Activated T-cell treated with anti-CD3 and anti-CD28 coated beads, Interleukin-2, amount 50 U/mL, for 4 hours (primary cell): ENCODE measurements at regions not wholly inside any gene's neighbourhood (a gene's known extent, or its start where the extent isn't known, plus 50 kb on each side); places are given as distances from the start of the nearest gene placed in this dataset.

Experiments
- ATAC-seq, 2 donors: fragments of 200-7000 bp; cut with Tn5 transposase; one replicate each; pipeline ENCODE4 v1.10.0; 2021
- DNase-seq: peaks from one replicate; pipeline ENCODE4 v3.0.0-alpha.2; 2020
- H3K27me3 Mint-ChIP-seq: one replicate; pipeline ENCODE4 v1.8.0; 2021; ENCODE audit warnings: low read depth, mixed read lengths
- H3K36me3 Mint-ChIP-seq: one replicate; pipeline ENCODE4 v1.8.0; 2022; ENCODE audit warnings: mixed read lengths; ENCODE audit not compliant: insufficient read depth
- H3K4me1 Mint-ChIP-seq: one replicate; pipeline ENCODE4 v1.8.0; 2021; ENCODE audit warnings: low read depth, mixed read lengths
- H3K4me3 Mint-ChIP-seq: one replicate; pipeline ENCODE4 v1.8.0; 2021; ENCODE audit warnings: mild to moderate bottlenecking, moderate library complexity, mixed read lengths
- H3K9me3 Mint-ChIP-seq: one replicate; pipeline ENCODE4 v1.8.0; 2021; ENCODE audit warnings: mixed read lengths

DNA sequence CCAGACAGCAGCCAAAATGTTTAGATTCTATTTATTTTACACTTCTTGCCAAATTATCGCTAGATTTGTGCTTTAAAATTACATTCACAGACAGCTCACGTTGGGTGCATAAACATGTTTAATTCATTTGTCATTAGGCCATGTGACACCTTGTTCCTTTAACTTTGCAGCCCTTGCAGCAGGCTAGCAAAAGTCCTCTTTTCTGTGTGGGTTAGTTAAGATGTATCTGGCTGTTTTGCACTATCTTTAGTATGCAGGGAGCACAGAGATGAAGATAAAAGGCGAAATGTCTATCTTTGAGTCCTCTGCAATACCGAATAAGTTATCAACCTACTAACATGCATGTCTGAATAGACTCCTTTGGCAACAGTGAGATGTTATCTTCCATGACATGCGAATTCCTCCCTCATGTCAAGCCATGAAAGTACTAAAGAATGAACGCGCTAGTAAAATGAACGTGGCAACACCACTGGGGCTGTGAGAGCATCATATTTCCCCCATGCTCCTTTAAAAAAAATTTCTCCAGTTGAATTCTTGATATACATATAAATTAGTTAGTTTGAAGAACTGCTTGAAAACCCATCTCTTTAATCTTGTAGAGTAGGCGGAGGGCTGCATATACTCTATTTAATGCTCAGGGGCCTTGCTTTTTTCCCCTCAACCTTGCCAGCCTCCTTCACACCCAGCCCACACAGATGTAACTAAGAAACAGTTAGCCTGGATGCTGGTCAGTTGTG lies 620.4 kb upstream of the NR2F2 start:
- Mint-ChIP-seq H3K36me3 (no peaks in the 10 kb centered on the region), H3K27me3 (peaks cover 2% of the 10 kb centered on the region), H3K9me3 (no peaks in the 10 kb centered on the region), H3K4me1 (no peaks in the 10 kb centered on the region), H3K4me3 (no peak overlapping the region)
- no peak for DNase-seq
- ATAC-seq = no peak

DNA sequence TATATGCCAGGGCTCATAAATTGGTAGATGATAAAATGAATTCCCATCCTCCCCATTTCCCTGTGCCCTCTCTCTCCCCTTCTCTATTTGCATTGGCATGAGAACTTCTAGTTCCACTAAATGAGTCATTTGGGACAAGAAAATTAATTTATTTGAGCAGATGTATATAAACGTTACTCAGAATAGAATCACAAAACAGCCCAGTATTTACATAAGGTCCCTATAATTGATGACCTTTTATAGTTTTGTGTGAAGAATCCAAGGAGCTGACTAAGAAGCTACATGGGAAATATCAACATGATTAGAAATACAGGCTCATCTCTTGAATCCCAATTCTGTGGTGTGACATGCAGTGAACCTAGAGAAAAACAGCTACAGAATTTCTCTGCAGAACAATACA lies 617.7 kb upstream of the NR2F2 start:
- DNase-seq = no peak
- no peaks in the 10 kb centered on the region for H3K9me3 Mint-ChIP-seq
- no peaks in the 10 kb centered on the region for H3K36me3 Mint-ChIP-seq
- H3K4me1 Mint-ChIP-seq = peaks cover 2% of the 10 kb centered on the region
- H3K4me3 Mint-ChIP-seq = no peak overlapping the region
- no peak for ATAC-seq
- H3K27me3 Mint-ChIP-seq = no peaks in the 10 kb centered on the region

DNA sequence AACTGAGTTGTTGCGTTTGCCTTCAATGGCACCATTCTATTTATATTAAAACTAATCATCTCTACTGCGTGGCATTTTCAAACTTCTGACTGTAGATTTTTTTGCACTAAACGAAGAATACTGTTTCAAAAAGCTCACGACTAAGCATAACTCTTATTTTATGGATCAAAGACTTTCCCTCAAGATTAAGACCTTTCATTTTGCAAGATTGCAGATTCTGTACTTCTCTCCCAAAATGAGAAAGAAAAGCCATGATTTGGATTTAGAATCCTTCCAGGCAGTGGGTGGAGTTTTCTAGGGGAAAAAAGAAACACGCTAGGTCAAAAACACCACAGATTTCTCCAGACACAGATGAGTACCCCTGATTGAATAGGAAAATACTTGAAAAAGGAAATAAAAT lies 617.2 kb upstream of the NR2F2 start:
- Mint-ChIP-seq H3K9me3 (no peaks in the 10 kb centered on the region), H3K4me3 (no peak overlapping the region), H3K27me3 (no peaks in the 10 kb centered on the region), H3K36me3 (no peaks in the 10 kb centered on the region), H3K4me1 (peaks cover 2% of the 10 kb centered on the region)
- DNase-seq (no peak), ATAC-seq (no peak)

DNA sequence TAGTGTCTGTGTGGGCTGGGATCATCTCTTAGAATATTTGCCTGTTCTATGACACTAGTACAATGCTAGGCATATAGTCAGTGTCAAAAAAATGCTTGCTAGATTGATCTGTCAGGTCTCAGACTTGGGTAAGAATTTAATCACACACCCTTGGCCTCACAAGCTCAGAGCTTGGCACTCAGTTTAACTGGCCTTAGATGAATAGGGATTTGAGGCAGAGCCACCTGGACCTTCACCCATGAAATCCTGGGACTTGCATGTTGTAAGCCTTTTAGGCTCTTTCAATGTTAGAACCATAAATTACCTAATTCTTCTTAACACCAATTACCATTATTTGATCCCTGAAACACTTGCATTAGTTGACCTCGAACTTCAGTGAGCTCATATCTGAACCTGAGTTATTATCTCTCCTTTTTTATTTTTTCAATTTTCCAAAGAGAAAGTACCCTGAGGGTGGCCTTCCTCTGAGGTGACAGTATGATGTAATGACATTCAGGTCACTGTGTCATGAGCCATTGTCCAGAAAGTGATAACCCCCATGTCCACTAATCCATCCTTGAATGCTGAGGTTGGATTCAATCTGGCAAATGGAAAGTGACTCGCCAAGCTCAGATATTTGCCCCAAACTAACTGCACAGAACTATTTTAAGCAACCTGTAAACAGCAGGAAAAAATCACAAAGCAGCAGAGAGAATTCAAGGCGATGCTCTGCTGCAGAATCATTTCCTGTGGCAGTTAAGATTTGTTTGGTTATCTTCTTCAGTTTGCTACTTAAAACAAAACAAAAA lies 615.2 kb upstream of the NR2F2 start:
- Mint-ChIP-seq H3K4me3 (no peak overlapping the region), H3K36me3 (no peaks in the 10 kb centered on the region), H3K27me3 (no peaks in the 10 kb centered on the region), H3K9me3 (no peaks in the 10 kb centered on the region), H3K4me1 (peaks cover 2% of the 10 kb centered on the region)
- DNase-seq (no peak), ATAC-seq (no peak)

DNA sequence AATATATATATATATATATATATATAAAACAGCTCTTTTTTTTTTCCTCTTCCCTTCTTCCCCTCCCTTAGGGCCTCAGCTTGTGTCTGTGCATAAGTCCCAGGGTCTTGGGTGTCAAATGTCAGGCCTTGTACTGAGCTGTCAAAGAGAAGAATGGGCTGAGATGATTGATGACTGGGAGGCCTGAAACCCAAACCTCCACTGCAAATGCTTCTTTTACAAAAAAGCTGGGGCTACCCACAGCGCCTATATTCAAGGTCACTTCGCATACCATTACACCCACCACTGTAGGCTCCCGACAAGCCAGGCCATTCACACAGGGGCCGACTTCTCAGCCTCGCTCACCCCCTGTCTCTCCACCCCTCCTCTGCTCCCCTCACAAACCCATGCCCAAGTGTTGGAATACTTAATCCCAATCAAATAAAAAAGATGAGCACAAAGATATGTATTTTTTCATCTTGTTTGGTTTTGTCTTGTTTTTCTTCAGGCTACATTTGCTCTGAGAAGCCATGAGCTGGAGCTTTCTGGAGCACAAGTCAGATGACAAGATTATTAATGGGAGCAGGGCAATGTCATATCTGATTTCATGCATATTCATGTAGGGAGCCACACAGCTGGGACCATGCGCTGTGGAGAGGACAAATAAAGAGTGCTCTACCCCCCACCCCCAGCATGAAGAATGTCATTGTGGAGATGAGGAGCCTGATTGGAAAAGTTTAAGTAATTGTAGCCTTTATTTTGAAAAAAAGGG lies 614.4 kb upstream of the NR2F2 start:
- Mint-ChIP-seq H3K36me3 (no peaks in the 10 kb centered on the region), H3K9me3 (no peaks in the 10 kb centered on the region), H3K27me3 (no peaks in the 10 kb centered on the region), H3K4me1 (peaks cover 2% of the 10 kb centered on the region), H3K4me3 (no peak overlapping the region)
- no peak for DNase-seq
- no peak for ATAC-seq

DNA sequence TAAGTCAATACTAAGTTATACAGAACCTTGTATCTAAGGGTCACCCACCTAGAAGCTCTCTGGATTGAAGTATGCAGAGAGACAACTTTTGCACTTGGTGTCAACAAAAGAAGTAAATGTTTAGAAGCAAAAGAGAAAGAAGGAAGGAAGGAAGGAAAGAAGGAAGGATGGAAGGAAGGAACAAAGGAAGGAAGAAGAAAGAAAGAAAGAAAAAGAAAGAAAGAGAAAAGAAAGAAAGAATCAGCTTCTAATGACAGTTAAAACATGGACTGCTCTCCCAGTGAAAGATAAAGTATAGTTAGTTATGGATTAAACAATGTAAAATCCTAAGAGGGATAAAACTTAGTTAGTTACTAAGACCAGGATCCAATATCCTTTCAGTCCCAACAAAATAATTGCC lies 613.8 kb upstream of the NR2F2 start:
- Mint-ChIP-seq H3K4me3 (no peak overlapping the region), H3K36me3 (no peaks in the 10 kb centered on the region), H3K9me3 (no peaks in the 10 kb centered on the region), H3K27me3 (no peaks in the 10 kb centered on the region), H3K4me1 (peaks cover 2% of the 10 kb centered on the region)
- ATAC-seq (no peak), DNase-seq (no peak)

DNA sequence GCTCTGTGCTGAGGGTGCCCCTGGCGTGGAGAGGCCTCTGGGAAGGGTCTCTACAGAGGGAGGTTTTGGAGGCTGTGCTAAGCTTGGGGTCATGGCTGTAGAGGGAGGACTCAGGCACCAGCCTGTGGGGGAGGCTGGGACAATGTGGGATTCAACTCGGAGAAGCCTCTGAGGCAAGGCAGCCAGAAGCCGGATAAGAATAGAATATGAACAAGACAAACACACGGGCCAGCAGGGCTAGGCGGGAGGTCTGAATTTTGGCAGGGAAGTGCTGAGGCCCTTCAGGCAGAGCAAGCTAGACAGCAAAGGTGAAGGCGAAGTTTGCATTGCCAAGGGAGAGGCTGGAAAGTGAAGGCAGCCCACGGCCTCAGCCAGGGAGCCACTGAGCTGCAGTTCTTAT lies 612.1 kb upstream of the NR2F2 start:
- ATAC-seq (no peak), DNase-seq (no peak)
- Mint-ChIP-seq H3K4me3 (no peak overlapping the region), H3K4me1 (peaks cover 2% of the 10 kb centered on the region), H3K9me3 (no peaks in the 10 kb centered on the region), H3K27me3 (no peaks in the 10 kb centered on the region), H3K36me3 (no peaks in the 10 kb centered on the region)

DNA sequence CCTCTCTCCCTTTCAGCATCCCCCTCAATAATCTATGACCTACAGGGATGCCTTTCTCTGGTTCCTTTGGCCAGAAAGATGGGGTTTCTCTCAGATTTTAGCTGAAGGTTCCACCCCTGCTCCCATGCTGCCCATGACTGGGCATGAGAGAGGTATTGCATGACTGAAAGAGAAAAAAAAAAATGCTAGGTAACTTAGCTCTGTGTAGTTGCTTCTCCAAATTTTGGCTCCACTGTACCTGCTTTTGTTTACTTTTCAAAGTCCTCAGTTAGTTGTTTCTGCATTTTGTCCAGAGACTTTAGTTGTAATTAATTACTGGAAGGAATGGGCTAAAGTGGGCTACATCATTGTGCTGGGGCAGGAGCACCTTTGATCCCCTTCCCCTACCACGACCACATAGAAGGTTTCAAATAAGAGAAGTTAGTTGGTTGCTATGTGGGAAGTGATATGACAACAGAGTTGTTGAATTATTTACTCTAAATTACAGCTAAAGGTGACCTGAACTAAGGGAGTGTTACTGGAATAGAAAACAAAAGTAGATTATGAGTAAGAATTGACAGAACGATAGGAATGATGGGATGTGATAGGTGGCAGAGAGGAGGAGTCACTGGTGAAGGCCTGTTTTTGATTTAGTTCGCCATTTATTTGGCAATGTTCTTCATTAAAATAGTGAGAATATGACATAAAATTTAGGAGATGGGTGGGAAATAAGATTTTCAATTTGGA lies 605.4 kb upstream of the NR2F2 start:
- H3K36me3 Mint-ChIP-seq = peaks cover 3% of the 10 kb centered on the region
- no peaks in the 10 kb centered on the region for H3K4me1 Mint-ChIP-seq
- no peaks in the 10 kb centered on the region for H3K27me3 Mint-ChIP-seq
- no peaks in the 10 kb centered on the region for H3K9me3 Mint-ChIP-seq
- H3K4me3 Mint-ChIP-seq = no peak overlapping the region
- no peak for DNase-seq
- no peak for ATAC-seq

DNA sequence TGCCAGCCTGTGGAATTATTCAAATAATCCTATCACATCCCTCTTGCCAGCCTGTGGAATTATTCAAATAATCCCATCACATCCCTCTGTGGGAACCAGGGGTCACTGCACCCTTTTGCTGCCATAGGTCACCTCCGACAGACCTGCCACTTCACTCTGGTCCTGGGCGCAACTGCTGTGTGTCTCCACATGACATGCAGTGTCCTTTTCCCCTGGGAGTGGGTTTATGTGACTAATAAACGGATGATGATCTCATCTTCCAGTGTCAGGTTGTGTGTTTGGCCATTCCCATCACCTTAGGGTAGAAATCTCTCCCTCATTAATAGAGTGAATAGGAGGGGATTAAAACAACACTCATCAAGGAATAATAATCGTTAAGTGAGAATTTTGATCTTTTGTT lies 603.6 kb upstream of the NR2F2 start:
- Mint-ChIP-seq H3K9me3 (no peaks in the 10 kb centered on the region), H3K4me3 (no peak overlapping the region), H3K4me1 (no peaks in the 10 kb centered on the region), H3K27me3 (no peaks in the 10 kb centered on the region), H3K36me3 (peaks cover 3% of the 10 kb centered on the region)
- ATAC-seq (no peak), DNase-seq (no peak)

DNA sequence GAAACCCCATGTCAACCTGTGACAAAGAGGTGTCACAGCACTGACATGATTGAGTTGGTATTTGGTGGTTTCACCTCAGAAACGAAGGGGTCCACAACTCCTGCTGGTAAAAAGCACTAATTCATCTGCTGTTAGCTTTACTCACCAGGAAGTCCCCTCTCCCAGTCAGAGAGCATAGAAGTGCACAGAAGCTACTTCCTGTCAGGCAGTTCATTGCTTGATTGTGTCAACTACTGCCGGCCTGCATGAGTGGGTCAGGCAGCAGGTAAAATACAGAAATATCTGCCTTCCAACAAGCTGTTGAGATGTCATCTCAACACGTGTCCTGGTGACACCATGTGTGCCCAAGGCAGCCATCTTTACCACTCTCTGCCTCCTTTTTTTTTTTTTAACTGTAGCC lies 596.6 kb upstream of the NR2F2 start:
- Mint-ChIP-seq H3K27me3 (no peaks in the 10 kb centered on the region), H3K4me1 (peaks cover 32% of the 10 kb centered on the region), H3K36me3 (peaks cover 6% of the 10 kb centered on the region), H3K4me3 (no peak overlapping the region), H3K9me3 (peaks cover 14% of the 10 kb centered on the region)
- DNase-seq (no peak), ATAC-seq (peak; percentile 4 to 43)

DNA sequence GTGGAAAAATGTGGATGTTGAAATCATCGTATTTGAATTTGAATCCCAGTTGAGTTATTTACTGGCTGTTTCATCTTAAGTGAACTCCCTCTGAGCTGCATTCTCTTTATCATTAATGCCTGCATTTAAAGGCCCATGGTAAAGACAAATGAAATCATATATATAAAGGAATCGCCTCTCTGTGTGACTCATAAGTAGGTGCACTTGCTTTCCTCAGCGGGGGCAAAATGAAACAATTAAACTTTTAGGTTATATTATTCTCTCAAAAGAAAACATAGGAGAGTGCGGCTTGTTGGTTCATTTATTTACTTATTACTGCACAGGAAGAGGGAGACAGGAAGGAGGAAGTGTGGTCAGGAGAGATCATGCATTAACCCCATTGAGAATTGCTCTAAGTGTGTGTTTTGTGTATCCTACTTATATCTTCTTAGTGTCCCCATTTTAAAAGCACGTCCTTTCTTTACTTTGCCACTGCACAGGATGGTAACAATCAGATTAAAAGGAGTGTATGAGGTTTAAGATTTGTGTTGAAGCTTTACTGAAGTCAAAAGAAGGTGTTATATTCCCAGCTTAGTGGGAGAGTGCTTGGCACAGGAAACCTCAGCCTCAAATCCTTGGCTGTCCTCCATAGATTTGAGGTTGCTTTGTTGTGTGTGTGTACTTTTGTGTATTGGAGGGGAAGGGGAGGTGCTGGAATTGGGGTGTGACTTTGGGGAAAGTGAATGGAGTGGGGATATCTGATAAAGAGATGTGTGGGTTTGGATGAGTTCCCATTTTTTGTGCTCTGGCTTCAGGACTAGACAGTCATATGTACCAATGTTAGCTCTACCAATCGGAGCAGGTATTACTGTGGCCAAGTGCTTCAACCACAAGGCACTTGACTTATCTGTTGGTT lies 595.8 kb upstream of the NR2F2 start:
- Mint-ChIP-seq H3K4me3 (no peak overlapping the region), H3K36me3 (peaks cover 6% of the 10 kb centered on the region), H3K4me1 (peaks cover 32% of the 10 kb centered on the region), H3K9me3 (peaks cover 14% of the 10 kb centered on the region), H3K27me3 (no peaks in the 10 kb centered on the region)
- ATAC-seq (no peak), DNase-seq (no peak)

DNA sequence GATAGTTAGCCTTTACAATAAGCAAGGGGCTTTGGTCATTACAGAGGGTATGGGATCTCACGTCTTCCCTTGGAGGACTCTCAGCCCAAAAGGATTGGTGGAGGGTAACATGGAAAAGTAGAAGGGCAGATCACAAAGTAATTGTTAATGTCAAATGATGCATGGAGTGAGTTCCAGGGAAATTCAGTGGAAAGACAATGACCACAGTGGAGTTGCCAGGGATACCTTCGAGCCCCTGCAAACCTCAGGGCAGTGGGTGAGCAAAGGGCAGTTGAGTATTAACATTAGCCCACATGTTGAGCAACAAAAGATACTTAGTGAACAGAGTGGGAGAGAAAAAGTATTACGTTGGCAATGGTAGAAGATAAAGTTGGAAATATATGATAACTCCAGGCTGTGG lies 593.4 kb upstream of the NR2F2 start:
- peaks cover 6% of the 10 kb centered on the region for H3K36me3 Mint-ChIP-seq
- no peak overlapping the region for H3K4me3 Mint-ChIP-seq
- ATAC-seq (no peak), DNase-seq (no peak)
- H3K4me1 Mint-ChIP-seq = peaks cover 42% of the 10 kb centered on the region
- H3K27me3 Mint-ChIP-seq = no peaks in the 10 kb centered on the region
- peaks cover 14% of the 10 kb centered on the region for H3K9me3 Mint-ChIP-seq

DNA sequence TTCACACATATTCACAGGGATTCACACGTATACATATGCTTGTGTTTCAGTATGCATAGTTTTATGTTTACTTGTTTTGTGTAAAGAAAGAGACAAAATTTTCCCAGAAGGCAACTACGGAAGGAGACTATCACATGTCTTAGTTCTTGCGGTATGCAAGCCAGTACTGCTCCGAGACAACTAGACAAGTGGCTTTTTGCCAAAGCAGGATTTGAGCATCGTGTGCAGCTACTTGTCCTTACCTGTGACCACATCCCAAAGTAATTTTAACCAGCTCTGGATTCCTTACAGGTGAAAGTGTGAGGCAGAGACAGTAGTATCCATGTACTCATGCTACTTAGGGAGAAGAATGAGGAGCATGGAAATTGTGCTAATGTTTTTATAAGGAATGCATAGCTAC lies 591.4 kb upstream of the NR2F2 start:
- DNase-seq (no peak), ATAC-seq (no peak)
- Mint-ChIP-seq H3K9me3 (peaks cover 24% of the 10 kb centered on the region), H3K27me3 (no peaks in the 10 kb centered on the region), H3K4me3 (no peak overlapping the region), H3K36me3 (peaks cover 6% of the 10 kb centered on the region), H3K4me1 (peaks cover 37% of the 10 kb centered on the region)
